Upper lobe of right lung (tissue), 1 donor: ENCODE measurements at regions not wholly inside any gene's neighbourhood (a gene's known extent, or its start where the extent isn't known, plus 50 kb on each side); places are given as distances from the start of the nearest gene placed in this dataset.

Source experiments
- ATAC-seq: fragments of 200-7000 bp; cut with Tn5 transposase; one replicate; pipeline ENCODE4 v1.9.1; 2020; ENCODE audit warnings: mild to moderate bottlenecking, moderate library complexity
- DNase-seq: peaks from one replicate; pipeline ENCODE4 v3.0.0-alpha.2; 2020
- H3K27ac ChIP-seq: fragments of 200-600 bp; one replicate; pipeline ENCODE4 v1.8.0; 2022
- H3K27me3 ChIP-seq: fragments of 200-600 bp; one replicate; pipeline ENCODE4 v1.8.0; 2022; ENCODE audit warnings: mild to moderate bottlenecking
- H3K36me3 ChIP-seq: fragments of 200-600 bp; one replicate; pipeline ENCODE4 v1.8.0; 2022
- H3K4me1 ChIP-seq: fragments of 200-600 bp; one replicate; pipeline ENCODE4 v1.8.0; 2022
- H3K4me3 ChIP-seq: fragments of 200-600 bp; one replicate; pipeline ENCODE4 v1.8.0; 2022; ENCODE audit warnings: mild to moderate bottlenecking
- H3K9me3 ChIP-seq: fragments of 200-600 bp; one replicate; pipeline ENCODE4 v1.8.0; 2022
- intact Hi-C: fragments of 100-400 bp; cut with DNase I; formaldehyde crosslinking; loops from one replicate; pipeline ENCODE4 v1.11.0; 2022
- TF ChIP-seq, protein P1 (sequence below): fragments of 200-600 bp; IDR thresholded peaks from one replicate; pipeline ENCODE4 v1.8.0; 2022; ENCODE audit warnings: antibody characterized with exemption
- donor health status: DM: no; HTN: yes; CAD: no; lungs with severe emphysema.

DNA sequence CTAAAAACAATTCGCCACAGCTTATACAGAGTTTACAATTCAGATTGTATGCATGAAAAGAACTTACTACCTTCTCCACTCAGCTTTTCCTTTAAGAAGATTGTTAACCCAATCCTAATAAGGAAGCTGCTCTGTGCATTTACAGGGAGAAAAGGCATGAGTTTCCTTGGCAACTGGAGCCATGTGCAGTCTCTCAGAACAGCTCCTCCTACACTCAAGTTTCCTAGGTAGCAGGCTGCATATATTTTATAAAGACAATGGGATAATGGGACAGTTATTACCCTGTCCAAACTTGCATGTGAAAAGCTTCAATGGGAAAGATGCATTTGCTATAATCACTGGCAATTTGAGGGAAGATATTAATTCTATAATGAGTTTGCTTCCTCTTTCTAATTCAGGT is 125.5 kb upstream of the TRPC4 start:
- H3K4me1 ChIP-seq: no peaks in the 10 kb centered on the region
- no peaks in the 10 kb centered on the region for H3K36me3 ChIP-seq
- intact Hi-C loops: no loop called here
- TF ChIP-seq, protein P1, sequence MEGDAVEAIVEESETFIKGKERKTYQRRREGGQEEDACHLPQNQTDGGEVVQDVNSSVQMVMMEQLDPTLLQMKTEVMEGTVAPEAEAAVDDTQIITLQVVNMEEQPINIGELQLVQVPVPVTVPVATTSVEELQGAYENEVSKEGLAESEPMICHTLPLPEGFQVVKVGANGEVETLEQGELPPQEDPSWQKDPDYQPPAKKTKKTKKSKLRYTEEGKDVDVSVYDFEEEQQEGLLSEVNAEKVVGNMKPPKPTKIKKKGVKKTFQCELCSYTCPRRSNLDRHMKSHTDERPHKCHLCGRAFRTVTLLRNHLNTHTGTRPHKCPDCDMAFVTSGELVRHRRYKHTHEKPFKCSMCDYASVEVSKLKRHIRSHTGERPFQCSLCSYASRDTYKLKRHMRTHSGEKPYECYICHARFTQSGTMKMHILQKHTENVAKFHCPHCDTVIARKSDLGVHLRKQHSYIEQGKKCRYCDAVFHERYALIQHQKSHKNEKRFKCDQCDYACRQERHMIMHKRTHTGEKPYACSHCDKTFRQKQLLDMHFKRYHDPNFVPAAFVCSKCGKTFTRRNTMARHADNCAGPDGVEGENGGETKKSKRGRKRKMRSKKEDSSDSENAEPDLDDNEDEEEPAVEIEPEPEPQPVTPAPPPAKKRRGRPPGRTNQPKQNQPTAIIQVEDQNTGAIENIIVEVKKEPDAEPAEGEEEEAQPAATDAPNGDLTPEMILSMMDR: no peak
- H3K27me3 ChIP-seq: no peaks in the 10 kb centered on the region
- DNase-seq (no peak), ATAC-seq (no peak)
- no peak overlapping the region for H3K27ac ChIP-seq
- H3K4me3 ChIP-seq: no peak overlapping the region
- no peaks in the 10 kb centered on the region for H3K9me3 ChIP-seq

DNA sequence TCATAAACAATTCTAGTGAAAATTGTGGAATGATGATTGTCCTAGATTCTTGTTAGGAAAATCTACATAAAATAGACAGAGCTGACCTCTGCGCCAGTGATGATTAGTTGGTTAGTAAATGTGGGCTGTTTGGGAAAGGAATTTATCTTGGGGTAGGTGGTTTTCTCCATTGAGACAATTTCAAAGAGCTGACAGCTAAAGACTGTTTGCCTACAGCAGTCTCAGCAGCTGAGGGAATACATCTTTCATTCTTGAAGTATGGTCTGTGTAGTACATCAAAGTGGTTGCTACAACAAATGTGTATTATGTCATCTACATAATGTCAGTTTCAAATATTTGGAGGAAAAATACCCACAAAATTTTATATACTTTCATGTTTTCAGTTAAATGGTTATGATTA is 117.2 kb upstream of the TRPC4 start:
- intact Hi-C loops: no loop called here
- TF ChIP-seq, protein P1: no peak
- H3K27ac ChIP-seq: no peak overlapping the region
- no peaks in the 10 kb centered on the region for H3K9me3 ChIP-seq
- no peaks in the 10 kb centered on the region for H3K36me3 ChIP-seq
- no peaks in the 10 kb centered on the region for H3K4me1 ChIP-seq
- H3K4me3 ChIP-seq: no peak overlapping the region
- no peak for ATAC-seq
- no peaks in the 10 kb centered on the region for H3K27me3 ChIP-seq
- DNase-seq: no peak

DNA sequence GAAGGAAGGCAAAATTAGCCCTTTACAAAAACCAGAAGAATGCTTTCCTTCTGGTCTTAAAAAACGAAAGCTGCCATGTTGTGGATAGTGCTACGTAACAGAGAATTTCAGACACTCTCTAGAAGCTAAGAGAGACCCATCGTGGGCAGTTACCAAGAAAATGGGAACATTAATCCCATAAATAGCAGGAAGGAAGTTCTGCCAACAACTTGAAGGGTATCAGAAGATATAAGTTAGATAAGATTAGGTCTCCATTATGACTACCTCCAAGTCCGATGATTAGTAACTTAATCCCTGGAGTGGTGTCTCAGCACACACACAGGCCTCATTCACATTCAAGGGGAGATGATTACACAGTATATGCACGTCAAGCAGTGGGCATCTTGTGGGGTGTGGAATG is 115.7 kb upstream of the TRPC4 start:
- no peak overlapping the region for H3K27ac ChIP-seq
- DNase-seq (no peak), ATAC-seq (no peak)
- H3K27me3 ChIP-seq: no peaks in the 10 kb centered on the region
- no peaks in the 10 kb centered on the region for H3K4me1 ChIP-seq
- TF ChIP-seq, protein P1: no peak
- no peaks in the 10 kb centered on the region for H3K36me3 ChIP-seq
- H3K4me3 ChIP-seq: no peak overlapping the region
- no peaks in the 10 kb centered on the region for H3K9me3 ChIP-seq
- intact Hi-C loops: no loop called here

DNA sequence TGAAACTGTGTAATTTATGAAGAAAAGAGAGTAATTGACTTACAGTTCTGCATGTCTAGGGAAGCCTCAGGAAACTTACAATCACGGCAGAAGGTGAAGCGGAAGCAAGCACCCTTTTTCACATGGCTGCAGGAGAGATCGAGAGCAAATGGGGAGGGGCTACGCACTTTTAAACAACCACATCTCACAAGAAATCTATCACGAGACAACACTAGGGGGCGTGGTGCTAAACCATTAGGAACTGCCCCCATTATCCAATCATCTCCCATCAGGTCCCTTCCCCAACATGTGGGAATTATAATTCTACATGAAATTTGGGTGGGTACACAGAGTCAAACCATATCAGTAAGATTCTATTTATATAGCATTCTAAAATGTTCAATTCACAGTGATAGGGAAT is 114.8 kb upstream of the TRPC4 start:
- Histone ChIP-seq H3K9me3 (no peaks in the 10 kb centered on the region), H3K27ac (no peak overlapping the region), H3K27me3 (no peaks in the 10 kb centered on the region), H3K4me1 (no peaks in the 10 kb centered on the region), H3K4me3 (no peak overlapping the region), H3K36me3 (no peaks in the 10 kb centered on the region)
- TF ChIP-seq, protein P1: no peak
- ATAC-seq: no peak
- no peak for DNase-seq
- intact Hi-C loops: no loop called here

DNA sequence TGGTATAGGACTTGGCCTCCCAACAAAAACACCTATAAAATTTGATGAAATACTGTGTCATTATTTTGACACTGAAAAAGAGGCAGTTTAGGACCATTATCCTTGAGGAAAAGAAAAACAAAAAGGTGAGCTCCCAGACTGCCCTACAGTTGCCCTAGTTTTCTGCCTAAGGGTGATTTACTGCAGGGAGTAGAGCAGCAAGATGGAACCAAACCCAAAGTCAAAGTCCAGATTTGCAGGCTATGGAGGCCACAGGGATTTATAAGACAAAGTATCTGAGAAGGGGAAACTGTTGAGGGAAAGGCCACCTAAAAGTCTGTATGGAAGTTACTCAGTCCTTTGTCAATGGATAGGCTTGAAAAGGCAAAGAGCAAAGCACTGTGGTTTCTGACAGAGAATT is 112.4 kb upstream of the TRPC4 start:
- TF ChIP-seq, protein P1: no peak
- Histone ChIP-seq H3K4me1 (no peaks in the 10 kb centered on the region), H3K27ac (no peak overlapping the region), H3K4me3 (no peak overlapping the region), H3K36me3 (no peaks in the 10 kb centered on the region), H3K27me3 (no peaks in the 10 kb centered on the region), H3K9me3 (no peaks in the 10 kb centered on the region)
- intact Hi-C loops: no loop called here
- no peak for ATAC-seq
- DNase-seq: no peak

DNA sequence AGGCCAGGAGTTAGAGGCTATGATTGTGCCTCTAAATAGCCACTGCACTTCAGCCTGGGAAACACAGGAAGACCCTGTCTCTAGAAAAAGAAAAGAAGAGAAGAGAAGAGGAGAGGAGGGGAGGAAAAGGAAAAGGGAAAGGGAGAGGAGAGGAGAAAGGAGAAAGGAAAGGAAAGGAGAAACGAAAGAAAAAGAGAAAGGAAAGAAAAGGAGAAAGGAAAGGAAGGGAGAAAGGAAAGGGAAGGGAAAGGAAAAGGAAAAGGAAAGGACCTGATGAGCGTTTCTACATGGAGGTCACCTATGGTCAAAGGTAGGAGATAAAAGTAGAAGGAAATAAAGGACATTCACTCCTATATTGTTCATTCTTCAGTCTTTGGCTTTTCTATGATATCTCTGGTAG is 109.1 kb upstream of the TRPC4 start:
- no peak overlapping the region for H3K4me3 ChIP-seq
- intact Hi-C loops: no loop called here
- H3K4me1 ChIP-seq: no peaks in the 10 kb centered on the region
- no peak overlapping the region for H3K27ac ChIP-seq
- TF ChIP-seq, protein P1: no peak
- no peaks in the 10 kb centered on the region for H3K36me3 ChIP-seq
- H3K27me3 ChIP-seq: no peaks in the 10 kb centered on the region
- ATAC-seq: no peak
- H3K9me3 ChIP-seq: no peaks in the 10 kb centered on the region
- DNase-seq: no peak
